ENCODE measurements at regions not wholly inside any gene's neighbourhood (a gene's known extent, or its start where the extent isn't known, plus 50 kb on each side); places are given as distances from the start of the nearest gene placed in this dataset.

- DNase-seq (ENCODE audit: low read depth, low spot score) (no peak), ATAC-seq (no peak), FAIRE-seq (no peak)
- no peaks in the 10 kb centered on the region; the same call in 2 of the 3 replicates for H3K9me3 ChIP-seq (replicated peaks; ENCODE audit: control insufficient read depth, insufficient read depth, low read length)
- in situ Hi-C loops (cut with MboI): no loop called here
- no peak overlapping the region for H2AFZ ChIP-seq (ENCODE audit: control insufficient read depth, low read depth, low read length)
- intact Hi-C loops (cut with micrococcal nuclease; ENCODE audit: unreplicated experiment): no loop called here
- TF ChIP-seq NFXL1 (IDR thresholded peaks at IDR 0.05; ENCODE audit: borderline replicate concordance) (no peak), MEF2A (IDR thresholded peaks at IDR 0.05; ENCODE audit: insufficient read depth, low read depth, low read length) (no peak), MAX (IDR thresholded peaks at IDR 0.05; ENCODE audit: low read depth, low read length) (no peak), USF2 (IDR thresholded peaks at IDR 0.05; ENCODE audit: borderline replicate concordance, low read depth, low read length) (no peak), RB1 (IDR thresholded peaks at IDR 0.05; ENCODE audit: borderline replicate concordance) (no peak), ZNF24 (IDR thresholded peaks at IDR 0.05) (no peak), NFYB (IDR thresholded peaks at IDR 0.05; ENCODE audit: insufficient read depth, low read depth, low read length) (no peak), EP300 (IDR thresholded peaks at IDR 0.05; ENCODE audit: borderline replicate concordance in 1 of 2, control insufficient read depth in 1 of 2, low read depth in 2 of 2, low read length in 2 of 2) (no peak), POLR2A (IDR thresholded peaks at IDR 0.05; ENCODE audit: low read depth, low read length) (no peak), NFYA (IDR thresholded peaks at IDR 0.05; ENCODE audit: borderline replicate concordance, low read depth, low read length) (no peak), RELA (IDR thresholded peaks at IDR 0.05; ENCODE audit: borderline replicate concordance, partially characterized antibody) (no peak), FOXK2 (IDR thresholded peaks at IDR 0.05) (no peak), TAF1 (IDR thresholded peaks at IDR 0.05; ENCODE audit: borderline replicate concordance, low read depth, low read length) (no peak), TCF3 (IDR thresholded peaks at IDR 0.05; ENCODE audit: borderline replicate concordance, insufficient read depth, low read depth, low read length) (no peak), SIX5 (IDR thresholded peaks at IDR 0.05; ENCODE audit: low read depth, low read length, severe bottlenecking) (no peak), ZNF217 (IDR thresholded peaks at IDR 0.05) (no peak)
- ChIA-PET POLR2A (no interaction called here), CTCF (no interaction called here), SMC1A (ENCODE audit: uncharacterized antibody, unreplicated experiment) (no interaction called here), RAD21 (ENCODE audit: unreplicated experiment) (no interaction called here)
- no peaks in the 10 kb centered on the region for H3K36me3 ChIP-seq (ENCODE audit: control insufficient read depth in 2 of 2, insufficient read depth in 2 of 2, low read length in 1 of 2)
- H3K4me2 ChIP-seq (ENCODE audit: control insufficient read depth, insufficient read depth): no peak overlapping the region
- WGBS (ENCODE audit: insufficient coverage, insufficient replicate concordance, low lambda C conversion rate, missing lambda C conversion rate): 29% methylated on average over 10 of the region's 10 CpGs
- no peaks in the 10 kb centered on the region for H3K4me1 ChIP-seq (ENCODE audit: control insufficient read depth, insufficient read depth, low read length)
- no TSS peak for BruUV-seq (replicated peaks)
- no peak overlapping the region for H3K27ac ChIP-seq (ENCODE audit: control insufficient read depth, insufficient read depth)
- H3K9ac ChIP-seq (ENCODE audit: control insufficient read depth, insufficient read depth, low read length): no peak overlapping the region
- H3K27me3 ChIP-seq (replicated peaks in 1 of 2; ENCODE audit: control insufficient read depth in 2 of 2, insufficient read depth in 2 of 2, low read length in 1 of 2): no peaks in the 10 kb centered on the region
- no peak overlapping the region for H3K4me3 ChIP-seq
- H3K79me2 ChIP-seq (ENCODE audit: control insufficient read depth, insufficient read depth, low read length): no peaks in the 10 kb centered on the region
- H4K20me1 ChIP-seq (ENCODE audit: control insufficient read depth, insufficient read depth): no peaks in the 10 kb centered on the region
Observed at GRCh38 chr7:440059-440749, 79.4 kb downstream of the PDGFA start.

Measured in GM12878 (cell line).